GM23248 (cell line): ENCODE measurements at regions not wholly inside any gene's neighbourhood (a gene's known extent, or its start where the extent isn't known, plus 50 kb on each side); places are given as distances from the start of the nearest gene placed in this dataset.

Source experiments
- EZH2 ChIP-seq: fragments of 200-600 bp; sonication (generic); IDR thresholded peaks from 2 replicates; pipeline ENCODE4 v1.6.1; 2018; ENCODE audit warnings: antibody characterized with exemption, mild to moderate bottlenecking; ENCODE audit not compliant: insufficient read depth, poor library complexity, severe bottlenecking
- EZH2phosphoT487 ChIP-seq: fragments of 200-600 bp; sonication (generic); IDR thresholded peaks from 2 replicates; pipeline ENCODE4 v1.6.1; 2018; ENCODE audit warnings: antibody characterized with exemption, moderate library complexity, mild to moderate bottlenecking, low read depth; ENCODE audit not compliant: insufficient read depth

DNA sequence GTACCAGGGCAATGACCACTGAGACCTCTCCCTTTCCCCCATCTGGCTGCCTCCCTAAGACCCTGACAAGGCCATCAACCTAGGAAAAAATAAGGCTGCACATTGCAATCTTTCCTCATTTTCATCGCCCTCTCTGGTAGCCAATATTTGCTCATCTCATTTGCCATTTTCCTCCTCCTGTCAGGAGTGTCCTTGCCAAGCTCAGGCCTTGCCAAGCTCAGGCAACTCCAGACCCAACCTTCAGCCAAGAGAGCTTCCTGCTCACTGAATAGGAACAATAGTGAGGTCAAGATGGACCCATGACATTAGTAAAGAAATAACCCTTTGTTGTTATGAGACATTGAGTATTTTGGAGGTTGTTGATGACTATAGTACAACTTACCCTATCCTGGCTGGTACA lies 380.3 kb downstream of the RSL24D1 start:
- TF ChIP-seq EZH2, result no peak
- TF ChIP-seq EZH2phosphoT487, result no peak
